Nephron (organoid): ENCODE measurements at regions not wholly inside any gene's neighbourhood (a gene's known extent, or its start where the extent isn't known, plus 50 kb on each side); places are given as distances from the start of the nearest gene placed in this dataset.

Experiments used
- H3K27ac Mint-ChIP-seq, 3 experiments: 2 replicates each; pipeline ENCODE4 v1.8.0; 2020; ENCODE audit warnings: mixed read lengths in 3 of 3, mild to moderate bottlenecking in 2 of 3, moderate library complexity in 1 of 3
- H3K27me3 Mint-ChIP-seq: 2 replicates; pipeline ENCODE4 v1.8.0; 2021; ENCODE audit warnings: low read depth, mild to moderate bottlenecking, moderate library complexity, mixed read lengths
- H3K36me3 Mint-ChIP-seq: 2 replicates; pipeline ENCODE4 v1.8.0; 2020; ENCODE audit warnings: low read depth, mixed read lengths
- H3K4me1 Mint-ChIP-seq: 2 replicates; pipeline ENCODE4 v1.8.0; 2020; ENCODE audit warnings: mixed read lengths
- H3K4me3 Mint-ChIP-seq, 3 experiments: 2 replicates each; pipeline ENCODE4 v1.8.0; 2020; ENCODE audit warnings: mild to moderate bottlenecking in 3 of 3, mixed read lengths in 3 of 3, moderate library complexity in 2 of 3
- H3K9me3 Mint-ChIP-seq: 2 replicates; pipeline ENCODE4 v1.8.0; 2020; ENCODE audit warnings: mixed read lengths
- CTCF ChIP-seq, 3 experiments: fragments of 200-600 bp; sonication (generic); IDR thresholded peaks; one replicate each; pipeline ENCODE4 v1.5.0; 2021; ENCODE audit warnings: antibody characterized with exemption in 3 of 3; ENCODE audit not compliant: unreplicated experiment in 3 of 3

- Mint-ChIP-seq H3K27ac (no peak overlapping the region), H3K36me3 (no peaks in the 10 kb centered on the region), H3K4me1 (peaks cover 9% of the 10 kb centered on the region), H3K4me3 (no peak overlapping the region), H3K27me3 (peaks cover 5% of the 10 kb centered on the region), H3K9me3 (no peaks in the 10 kb centered on the region)
- no peak for TF ChIP-seq CTCF (IDR thresholded peaks at IDR 0.05; ENCODE audit: unreplicated experiment in 3 of 3)
These were observed 99.1 kb upstream of the CAMK1G start for GRCh38 chr1:209484429-209484828.

- peaks cover 5% of the 10 kb centered on the region for H3K27me3 Mint-ChIP-seq
- no peak for TF ChIP-seq CTCF (IDR thresholded peaks at IDR 0.05; ENCODE audit: unreplicated experiment in 3 of 3)
- no peak overlapping the region for H3K27ac Mint-ChIP-seq
- H3K4me1 Mint-ChIP-seq = peaks cover 9% of the 10 kb centered on the region
- H3K9me3 Mint-ChIP-seq = no peaks in the 10 kb centered on the region
- no peaks in the 10 kb centered on the region for H3K36me3 Mint-ChIP-seq
- H3K4me3 Mint-ChIP-seq = no peak overlapping the region
These were observed 98.3 kb upstream of the CAMK1G start for GRCh38 chr1:209485167-209485566.

- no peak overlapping the region for H3K27ac Mint-ChIP-seq
- TF ChIP-seq CTCF (IDR thresholded peaks at IDR 0.05; ENCODE audit: unreplicated experiment in 3 of 3) = no peak
- no peaks in the 10 kb centered on the region for H3K36me3 Mint-ChIP-seq
These were observed 97.8 kb upstream of the CAMK1G start for GRCh38 chr1:209485751-209486150.

GRCh38 chr1:209486861-209487593, 96.5 kb upstream of the CAMK1G start:
- H3K36me3 Mint-ChIP-seq = no peaks in the 10 kb centered on the region
- no peak overlapping the region for H3K4me3 Mint-ChIP-seq
- no peaks in the 10 kb centered on the region for H3K9me3 Mint-ChIP-seq
- no peaks in the 10 kb centered on the region for H3K27me3 Mint-ChIP-seq
- no peak for TF ChIP-seq CTCF (IDR thresholded peaks at IDR 0.05; ENCODE audit: unreplicated experiment in 3 of 3)
- peaks cover 16% of the 10 kb centered on the region for H3K4me1 Mint-ChIP-seq
- H3K27ac Mint-ChIP-seq = no peak overlapping the region

More at GRCh38 chr1:209485751-209486150, 97.8 kb upstream of the CAMK1G start:
- H3K4me3 Mint-ChIP-seq = no peak overlapping the region
- peaks cover 5% of the 10 kb centered on the region for H3K27me3 Mint-ChIP-seq
- no peaks in the 10 kb centered on the region for H3K9me3 Mint-ChIP-seq
- H3K4me1 Mint-ChIP-seq = peaks cover 10% of the 10 kb centered on the region

GRCh38 chr1:209490013-209490412, 93.5 kb upstream of the CAMK1G start:
- Mint-ChIP-seq H3K27me3 (no peaks in the 10 kb centered on the region), H3K27ac (no peak overlapping the region), H3K36me3 (no peaks in the 10 kb centered on the region), H3K4me1 (peaks cover 21% of the 10 kb centered on the region), H3K9me3 (peaks cover 6% of the 10 kb centered on the region), H3K4me3 (no peak overlapping the region)
- peak; percentile 49 to 60 (median 56) for TF ChIP-seq CTCF (IDR thresholded peaks at IDR 0.05; ENCODE audit: unreplicated experiment in 3 of 3)

- Mint-ChIP-seq H3K4me3 (no peak overlapping the region), H3K4me1 (peaks cover 17% of the 10 kb centered on the region), H3K36me3 (no peaks in the 10 kb centered on the region), H3K27me3 (no peaks in the 10 kb centered on the region), H3K27ac (no peak overlapping the region), H3K9me3 (peaks cover 6% of the 10 kb centered on the region)
- no peak for TF ChIP-seq CTCF (IDR thresholded peaks at IDR 0.05; ENCODE audit: unreplicated experiment in 3 of 3)
These were observed 92.5 kb upstream of the CAMK1G start for GRCh38 chr1:209491031-209491430.
